Loucy (cell line): ENCODE measurements at regions not wholly inside any gene's neighbourhood (a gene's known extent, or its start where the extent isn't known, plus 50 kb on each side); places are given as distances from the start of the nearest gene placed in this dataset.

Source experiments
- CTCF ChIP-seq: fragments of 200-600 bp; sonication (generic); conservative IDR thresholded peaks from 2 replicates; pipeline ENCODE4 v1.5.1; 2014; ENCODE audit warnings: mild to moderate bottlenecking, antibody characterized with exemption, low read length
- EZH2phosphoT487 ChIP-seq: fragments of 200-600 bp; IDR thresholded peaks from 2 replicates; pipeline ENCODE4 v1.6.1; 2018; ENCODE audit warnings: antibody characterized with exemption, mild to moderate bottlenecking, moderate library complexity, borderline replicate concordance

DNA sequence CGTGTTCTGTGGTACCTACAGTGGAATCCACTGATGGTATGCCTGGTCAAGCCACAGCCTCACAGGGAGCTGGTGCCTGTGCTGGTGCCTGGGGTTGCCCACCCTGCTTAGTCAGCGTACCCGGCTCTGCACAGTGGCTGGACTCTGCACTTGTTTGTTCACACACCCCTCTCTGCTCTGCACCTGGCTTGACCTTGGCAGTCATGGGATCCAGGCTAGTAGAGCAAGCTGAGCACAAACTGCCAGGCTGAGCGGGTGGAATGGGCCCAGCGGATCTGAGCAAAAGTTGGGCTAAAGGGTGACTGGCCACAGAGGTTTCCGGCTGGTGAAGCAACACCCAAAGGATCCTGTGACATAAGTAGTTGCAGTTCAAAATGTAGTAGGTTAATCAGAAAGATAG lies 163.5 kb downstream of the CDH19 start:
- TF ChIP-seq CTCF (no peak), EZH2phosphoT487 (no peak)
